DOHH2 (cell line): ENCODE measurements at regions not wholly inside any gene's neighbourhood (a gene's known extent, or its start where the extent isn't known, plus 50 kb on each side); places are given as distances from the start of the nearest gene placed in this dataset.
"Not testable (repeated sequence)": the region's sequence is repeated elsewhere in the genome, so short reads cannot be mapped to it uniquely, and the experiment has no call there.

ENCODE experiments used
- H3F3A ChIP-seq: fragments of 200-600 bp; sonication (generic), shearing (Covaris generic); 2 replicates; pipeline ENCODE4 v1.6.0; 2016; ENCODE audit warnings: antibody characterized with exemption, mild to moderate bottlenecking; ENCODE audit not compliant: control insufficient read depth, insufficient read depth
- H3K27ac ChIP-seq: fragments of 200-600 bp; sonication (generic); 2 replicates; pipeline ENCODE4 v1.5.1; 2014; ENCODE audit warnings: low read depth, mild to moderate bottlenecking, low read length, moderate library complexity
- H3K27me3 ChIP-seq: fragments of 200-600 bp; sonication (generic); 2 replicates; pipeline ENCODE4 v1.6.1; 2014; ENCODE audit warnings: mild to moderate bottlenecking, low read length, mixed read lengths; ENCODE audit not compliant: control insufficient read depth
- H3K36me3 ChIP-seq: fragments of 200-600 bp; sonication (generic); 2 replicates; pipeline ENCODE4 v1.6.1; 2014; ENCODE audit warnings: mild to moderate bottlenecking, low read length, moderate library complexity, mixed read lengths; ENCODE audit not compliant: control insufficient read depth
- H3K4me1 ChIP-seq: fragments of 200-600 bp; sonication (generic); 2 replicates; pipeline ENCODE4 v1.6.1; 2014; ENCODE audit warnings: mild to moderate bottlenecking, low read length, mixed read lengths; ENCODE audit not compliant: control insufficient read depth
- H3K4me2 ChIP-seq: fragments of 200-600 bp; sonication (generic); 2 replicates; pipeline ENCODE4 v1.6.0; 2014; ENCODE audit warnings: mild to moderate bottlenecking, low read length, moderate library complexity
- H3K4me3 ChIP-seq: fragments of 200-600 bp; sonication (generic); 2 replicates; pipeline ENCODE4 v1.5.1; 2014; ENCODE audit warnings: mild to moderate bottlenecking, low read length, mixed read lengths
- H3K79me2 ChIP-seq: fragments of 200-600 bp; sonication (generic); 2 replicates; pipeline ENCODE4 v1.6.1; 2014; ENCODE audit warnings: mild to moderate bottlenecking, low read length, mixed read lengths; ENCODE audit not compliant: control insufficient read depth
- H3K9me2 ChIP-seq: fragments of 200-600 bp; sonication (generic); replicated peaks from 2 replicates; pipeline ENCODE4 v1.6.1; 2014; ENCODE audit warnings: mild to moderate bottlenecking, low read length, mixed read lengths; ENCODE audit not compliant: control insufficient read depth
- H3K9me3 ChIP-seq: fragments of 200-600 bp; sonication (generic); 2 replicates; pipeline ENCODE4 v1.6.1; 2014; ENCODE audit warnings: antibody characterized with exemption, low read length, mixed read lengths; ENCODE audit not compliant: control insufficient read depth, insufficient read depth
- H4K20me1 ChIP-seq: fragments of 200-600 bp; sonication (generic); 2 replicates; pipeline ENCODE4 v1.6.0; 2014; ENCODE audit warnings: low read depth, mild to moderate bottlenecking, antibody characterized with exemption, low read length, moderate library complexity; ENCODE audit not compliant: control insufficient read depth, insufficient read depth
- CTCF ChIP-seq: fragments of 200-600 bp; sonication (generic); IDR thresholded peaks from one replicate; pipeline ENCODE4 v1.5.1; 2014; ENCODE audit warnings: antibody characterized with exemption, mild to moderate bottlenecking, low read depth, low read length; ENCODE audit not compliant: poor library complexity, severe bottlenecking
- EZH2phosphoT487 ChIP-seq: fragments of 200-600 bp; sonication (generic); IDR thresholded peaks from 2 replicates; pipeline ENCODE4 v1.6.1; 2017; ENCODE audit warnings: borderline replicate concordance, mild to moderate bottlenecking, antibody characterized with exemption, low read length, moderate library complexity, mixed read lengths

DNA sequence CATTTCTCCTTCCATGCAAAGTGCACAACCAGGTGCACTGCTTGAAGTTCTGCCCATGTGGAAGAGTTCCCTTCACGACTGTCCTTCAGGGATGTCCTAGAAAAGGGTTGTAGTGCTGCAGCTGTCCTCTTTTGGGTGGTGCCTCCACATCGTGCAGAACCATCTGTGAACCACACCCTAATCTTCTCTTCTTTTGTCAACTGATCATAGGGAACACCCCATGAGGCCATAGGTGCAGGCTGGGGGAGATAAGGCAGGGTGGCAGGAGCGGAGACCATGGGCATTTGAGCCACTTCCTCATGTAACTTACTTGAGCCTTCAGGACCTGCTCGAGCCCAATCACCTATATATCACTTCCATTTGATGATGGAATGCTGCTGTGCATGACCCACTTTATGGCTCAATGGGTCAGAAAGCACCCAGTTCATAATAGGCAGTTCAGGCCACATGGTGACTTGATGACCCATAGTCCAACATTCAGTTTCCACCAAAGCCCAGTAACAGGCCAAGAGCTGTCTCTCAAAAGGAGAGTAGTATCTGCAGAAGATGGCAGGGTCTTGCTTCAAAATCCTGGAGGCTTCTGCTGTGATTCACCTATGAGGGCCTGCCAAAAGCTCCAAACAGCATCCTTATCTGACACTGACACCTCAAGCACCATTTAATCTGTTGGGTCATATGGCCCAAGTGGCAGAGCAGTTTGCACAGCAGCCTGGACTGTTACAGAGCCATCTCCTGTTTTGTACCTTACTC lies 84.7 kb upstream of the CYRIA start:
- H3K27ac ChIP-seq = no peak overlapping the region
- H4K20me1 ChIP-seq = no peaks in the 10 kb centered on the region
- H3K79me2 ChIP-seq = no peaks in the 10 kb centered on the region
- no peaks in the 10 kb centered on the region for H3K9me3 ChIP-seq
- no peaks in the 10 kb centered on the region for H3K4me1 ChIP-seq
- H3K4me3 ChIP-seq = no peak overlapping the region
- H3K9me2 ChIP-seq = no peaks in the 10 kb centered on the region
- no peaks in the 10 kb centered on the region for H3K27me3 ChIP-seq
- TF ChIP-seq CTCF (no peak), EZH2phosphoT487 (no peak)
- H3F3A ChIP-seq = no peaks in the 10 kb centered on the region
- no peaks in the 10 kb centered on the region for H3K36me3 ChIP-seq
- H3K4me2 ChIP-seq = no peak overlapping the region

DNA sequence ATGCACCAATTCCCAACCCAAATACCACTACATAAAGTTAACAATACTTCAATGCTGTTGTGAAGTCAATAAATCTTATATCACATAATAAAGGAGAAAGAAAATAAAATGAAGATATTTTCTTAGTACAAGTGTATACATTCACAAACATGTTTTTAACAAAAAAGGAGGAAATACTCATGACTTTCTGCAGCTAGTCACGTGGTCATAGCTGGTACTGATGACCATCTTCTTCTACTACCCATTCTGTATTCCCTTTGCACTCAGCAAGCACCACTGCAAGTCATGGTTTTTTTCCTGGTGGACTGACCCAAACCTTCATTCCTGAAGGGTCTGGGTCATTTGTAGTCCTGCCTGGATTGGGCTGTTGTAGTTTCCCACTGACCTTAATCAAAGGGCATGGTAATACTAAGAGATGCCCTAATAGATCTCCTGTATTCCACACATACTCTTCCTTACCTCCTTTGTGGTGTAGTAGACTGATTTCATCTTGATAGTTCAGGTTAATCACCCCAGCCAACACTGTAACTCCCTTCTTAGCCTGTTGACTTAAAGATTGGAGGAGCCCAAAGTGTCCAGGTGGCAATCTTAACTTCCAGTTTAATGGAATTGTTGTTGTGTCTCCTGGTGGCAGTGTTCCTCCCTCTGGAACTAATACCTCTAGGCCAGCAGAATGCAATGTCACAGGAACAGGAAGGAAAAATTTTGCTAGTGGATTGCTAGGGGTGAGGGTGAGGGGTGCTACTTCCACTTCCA lies 83.1 kb upstream of the CYRIA start:
- not testable (repeated sequence) for H3K4me2 ChIP-seq, H3K27me3 ChIP-seq, H3K9me3 ChIP-seq, H3K27ac ChIP-seq, H3K36me3 ChIP-seq, H3F3A ChIP-seq, H3K79me2 ChIP-seq, H3K9me2 ChIP-seq, H3K4me3 ChIP-seq, H3K4me1 ChIP-seq, H4K20me1 ChIP-seq

- Histone ChIP-seq H3K9me2 (no peaks in the 10 kb centered on the region), H3K4me1 (no peaks in the 10 kb centered on the region), H3K4me3 (no peak overlapping the region), H3K9me3 (no peaks in the 10 kb centered on the region), H3K27ac (no peak overlapping the region), H3K36me3 (no peaks in the 10 kb centered on the region), H3F3A (no peaks in the 10 kb centered on the region), H4K20me1 (no peaks in the 10 kb centered on the region), H3K27me3 (no peaks in the 10 kb centered on the region), H3K4me2 (no peak overlapping the region), H3K79me2 (no peaks in the 10 kb centered on the region)
- TF ChIP-seq CTCF = no peak
- no peak for TF ChIP-seq EZH2phosphoT487
These were observed 82.1 kb upstream of the CYRIA start for GRCh38 chr2:16747689-16748088.

DNA sequence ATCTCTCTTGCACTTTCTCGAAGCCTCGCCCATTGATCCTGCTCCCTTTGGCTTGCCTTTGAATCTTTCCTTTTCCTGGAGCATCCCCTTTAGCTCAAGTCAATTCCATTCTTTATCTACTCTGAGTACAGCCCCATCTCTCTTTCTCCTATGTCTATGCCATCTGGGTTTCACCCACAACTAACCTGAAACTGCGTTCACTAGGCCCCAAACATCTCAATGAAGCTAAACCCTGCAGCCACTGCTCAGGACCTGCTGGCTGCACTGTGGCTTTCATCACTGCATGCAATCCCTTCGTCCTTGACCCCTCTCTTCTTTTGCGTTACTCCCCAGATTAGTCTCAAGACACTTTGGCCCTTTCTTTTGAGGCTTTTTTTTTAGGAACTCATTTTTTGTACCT lies 81.6 kb upstream of the CYRIA start:
- Histone ChIP-seq H3K27me3 (no peaks in the 10 kb centered on the region), H3K9me3 (no peaks in the 10 kb centered on the region), H4K20me1 (no peaks in the 10 kb centered on the region), H3K4me3 (no peak overlapping the region), H3K4me2 (no peak overlapping the region), H3K9me2 (no peaks in the 10 kb centered on the region), H3K36me3 (no peaks in the 10 kb centered on the region), H3K79me2 (no peaks in the 10 kb centered on the region), H3K4me1 (peaks cover 4% of the 10 kb centered on the region), H3F3A (no peaks in the 10 kb centered on the region), H3K27ac (no peak overlapping the region)
- TF ChIP-seq CTCF (no peak), EZH2phosphoT487 (no peak)
